OCI-LY7 (cell line): ENCODE measurements at regions not wholly inside any gene's neighbourhood (a gene's known extent, or its start where the extent isn't known, plus 50 kb on each side); places are given as distances from the start of the nearest gene placed in this dataset.

ENCODE experiments used
- EZH2phosphoT487 ChIP-seq: fragments of 200-600 bp; sonication (generic); IDR thresholded peaks from 2 replicates; pipeline ENCODE4 v1.6.1; 2018; ENCODE audit warnings: low read depth, borderline replicate concordance, mild to moderate bottlenecking, mixed run types, antibody characterized with exemption, low read length, moderate library complexity, mixed read lengths
- TF ChIP-seq, protein P1 (sequence below): fragments of 200-600 bp; sonication (generic); conservative IDR thresholded peaks from 2 replicates; pipeline ENCODE4 v1.5.1; 2014; ENCODE audit warnings: mild to moderate bottlenecking, antibody characterized with exemption, low read length, moderate library complexity, mixed read lengths

DNA sequence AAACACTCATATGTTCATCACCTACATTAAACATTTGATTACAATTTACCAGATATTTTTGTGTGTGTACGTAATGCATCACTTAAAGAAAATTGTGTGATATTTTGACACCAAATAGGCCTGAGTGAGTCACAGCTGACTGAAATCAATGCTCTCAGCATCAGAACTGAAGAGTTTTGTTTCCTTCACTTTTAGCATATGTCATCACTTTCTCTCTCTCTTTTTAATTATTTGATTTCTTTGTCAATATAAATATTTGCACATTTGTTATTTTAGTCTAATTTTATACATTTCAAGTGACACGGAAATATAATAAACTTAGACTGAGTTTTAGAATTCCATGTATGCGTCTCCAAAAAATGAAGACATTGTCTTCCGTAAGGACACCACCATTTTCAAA is 545.3 kb downstream of the PTPRC start:
- TF ChIP-seq, protein P1, sequence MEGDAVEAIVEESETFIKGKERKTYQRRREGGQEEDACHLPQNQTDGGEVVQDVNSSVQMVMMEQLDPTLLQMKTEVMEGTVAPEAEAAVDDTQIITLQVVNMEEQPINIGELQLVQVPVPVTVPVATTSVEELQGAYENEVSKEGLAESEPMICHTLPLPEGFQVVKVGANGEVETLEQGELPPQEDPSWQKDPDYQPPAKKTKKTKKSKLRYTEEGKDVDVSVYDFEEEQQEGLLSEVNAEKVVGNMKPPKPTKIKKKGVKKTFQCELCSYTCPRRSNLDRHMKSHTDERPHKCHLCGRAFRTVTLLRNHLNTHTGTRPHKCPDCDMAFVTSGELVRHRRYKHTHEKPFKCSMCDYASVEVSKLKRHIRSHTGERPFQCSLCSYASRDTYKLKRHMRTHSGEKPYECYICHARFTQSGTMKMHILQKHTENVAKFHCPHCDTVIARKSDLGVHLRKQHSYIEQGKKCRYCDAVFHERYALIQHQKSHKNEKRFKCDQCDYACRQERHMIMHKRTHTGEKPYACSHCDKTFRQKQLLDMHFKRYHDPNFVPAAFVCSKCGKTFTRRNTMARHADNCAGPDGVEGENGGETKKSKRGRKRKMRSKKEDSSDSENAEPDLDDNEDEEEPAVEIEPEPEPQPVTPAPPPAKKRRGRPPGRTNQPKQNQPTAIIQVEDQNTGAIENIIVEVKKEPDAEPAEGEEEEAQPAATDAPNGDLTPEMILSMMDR = no peak
- no peak for TF ChIP-seq EZH2phosphoT487
